ENCODE measurements at regions not wholly inside any gene's neighbourhood (a gene's known extent, or its start where the extent isn't known, plus 50 kb on each side); places are given as distances from the start of the nearest gene placed in this dataset.

DNA sequence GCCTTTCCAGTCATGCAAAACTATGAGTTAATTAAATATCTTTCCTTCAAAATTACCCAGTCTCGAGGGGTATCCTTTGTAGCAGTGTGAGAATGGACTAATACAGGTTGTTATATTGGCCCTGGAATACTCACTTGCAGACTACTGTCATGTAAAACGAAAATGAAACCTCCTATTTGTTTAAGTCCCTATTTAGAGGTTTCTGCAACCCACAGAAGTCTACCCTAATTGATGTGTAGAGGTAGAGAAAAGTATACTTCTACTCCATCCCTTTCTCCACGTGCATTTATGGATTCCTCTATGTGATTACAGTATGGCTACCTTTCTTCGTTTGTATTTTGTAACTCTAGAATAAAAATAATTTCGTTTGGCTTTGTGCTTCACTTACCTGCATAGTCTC, 371.1 kb downstream of the FSCB start:
- no peak for FAIRE-seq

DNA sequence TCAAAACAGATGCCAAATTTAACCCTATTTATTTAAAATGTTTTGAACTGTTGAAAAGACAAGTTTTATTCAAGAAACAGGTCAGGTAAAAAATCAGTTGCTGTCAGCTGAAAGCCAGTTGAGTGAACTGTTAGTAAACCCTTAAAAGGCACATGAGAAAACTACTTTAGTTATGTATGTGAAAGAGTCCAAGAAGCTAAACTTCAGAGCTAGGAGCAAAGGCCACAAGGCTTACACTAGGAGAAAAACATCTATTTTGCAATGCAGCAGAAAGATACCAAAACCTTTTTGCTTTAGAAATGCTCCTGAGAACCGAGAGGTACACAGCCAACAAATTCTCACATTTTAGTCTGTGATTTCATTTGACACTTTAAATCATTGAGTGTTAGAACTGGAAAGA, 375.2 kb downstream of the FSCB start:
- FAIRE-seq, result no peak

DNA sequence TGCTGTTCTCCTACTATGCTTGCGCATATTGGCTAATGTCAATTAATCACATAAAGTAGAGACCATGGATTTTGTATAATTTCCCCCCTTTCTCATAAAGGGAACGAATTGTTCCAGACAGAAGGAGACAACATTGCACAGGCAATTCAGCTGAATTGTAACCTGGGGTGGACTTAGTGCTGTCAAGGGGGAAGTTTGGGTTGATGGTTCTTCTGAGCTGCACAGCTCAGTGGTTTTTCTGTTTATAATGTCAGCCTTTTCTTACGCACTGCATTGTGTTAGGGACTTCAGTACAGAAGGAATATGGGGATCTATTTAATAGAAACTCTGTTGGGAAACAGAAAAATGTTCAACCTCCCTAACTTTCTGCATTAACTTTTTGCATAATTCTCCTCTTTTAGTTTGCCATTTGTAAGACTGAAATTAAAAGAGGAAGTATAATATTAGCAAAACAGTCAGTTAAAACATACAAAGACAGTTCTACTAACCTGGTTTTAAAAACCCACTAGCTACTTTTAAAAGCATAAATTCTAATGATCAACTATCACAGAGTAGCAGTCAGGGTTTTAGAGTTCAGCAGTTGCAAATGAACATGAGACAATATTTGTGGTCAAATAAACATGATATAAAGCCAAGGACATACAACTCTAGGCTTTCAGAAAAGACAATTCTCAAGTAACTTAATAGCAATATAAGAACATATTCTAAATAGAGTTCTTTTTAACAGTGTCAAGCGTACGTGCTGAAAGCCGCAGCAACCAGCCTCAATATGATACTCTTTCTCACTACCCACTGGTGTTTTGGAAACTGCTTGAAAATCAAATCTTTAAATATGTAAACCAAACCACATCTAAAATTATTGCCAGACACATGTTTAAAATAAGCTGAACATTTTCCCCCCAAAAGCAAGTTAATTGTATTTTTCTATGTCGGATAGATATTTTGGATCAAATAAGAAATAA, 393.0 kb downstream of the FSCB start:
- FAIRE-seq, result no peak

DNA sequence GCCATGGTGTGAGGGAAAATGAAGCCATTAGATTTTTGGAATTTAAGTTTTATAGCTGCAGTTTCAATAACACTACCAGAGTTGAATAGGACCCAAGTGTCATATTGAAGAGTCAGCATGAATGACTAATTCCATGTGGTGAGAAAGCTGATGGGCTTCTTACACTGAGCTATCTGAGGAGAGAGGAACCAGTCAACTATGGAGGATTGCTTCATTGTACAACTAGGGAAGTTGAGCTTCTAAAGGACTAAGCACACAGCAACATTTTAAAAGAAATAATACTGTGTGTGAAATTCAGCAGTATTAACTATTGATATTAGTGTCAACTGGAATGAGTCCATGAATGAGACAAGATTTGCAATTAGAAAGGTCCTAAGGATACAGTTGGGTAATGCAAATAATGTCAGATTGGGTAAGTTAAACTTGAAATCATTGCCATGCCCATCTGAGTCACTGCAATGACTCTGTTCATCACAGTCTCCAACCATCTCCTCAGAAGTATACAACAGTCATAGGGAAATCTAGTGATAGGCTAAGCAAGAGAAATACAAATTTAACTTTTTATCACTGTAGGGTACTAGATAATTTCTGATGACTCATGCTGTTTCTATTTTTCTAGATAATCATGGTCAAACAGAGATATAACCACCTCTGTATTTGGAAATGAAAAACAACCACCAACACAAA, 394.2 kb downstream of the FSCB start:
- no peak for FAIRE-seq

DNA sequence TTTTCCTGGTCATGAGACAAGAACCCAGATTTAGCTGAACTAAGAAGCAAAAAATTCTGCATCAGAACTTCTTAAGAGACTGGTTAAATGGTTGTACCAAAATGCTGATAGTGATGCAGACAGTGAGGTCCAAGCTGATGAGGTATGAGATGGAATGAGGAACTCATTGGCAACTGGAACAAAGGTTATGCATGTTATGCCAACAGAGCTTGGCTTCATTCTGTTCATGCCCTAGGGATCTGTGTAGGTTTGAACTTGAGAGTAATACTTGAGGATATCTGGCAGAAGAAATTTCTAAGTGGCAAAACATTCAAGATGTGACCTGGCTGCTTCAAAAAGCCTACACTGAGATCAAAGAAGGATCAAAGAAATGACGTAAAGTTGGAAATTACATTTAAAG, 398.0 kb downstream of the FSCB start:
- FAIRE-seq, result no peak

DNA sequence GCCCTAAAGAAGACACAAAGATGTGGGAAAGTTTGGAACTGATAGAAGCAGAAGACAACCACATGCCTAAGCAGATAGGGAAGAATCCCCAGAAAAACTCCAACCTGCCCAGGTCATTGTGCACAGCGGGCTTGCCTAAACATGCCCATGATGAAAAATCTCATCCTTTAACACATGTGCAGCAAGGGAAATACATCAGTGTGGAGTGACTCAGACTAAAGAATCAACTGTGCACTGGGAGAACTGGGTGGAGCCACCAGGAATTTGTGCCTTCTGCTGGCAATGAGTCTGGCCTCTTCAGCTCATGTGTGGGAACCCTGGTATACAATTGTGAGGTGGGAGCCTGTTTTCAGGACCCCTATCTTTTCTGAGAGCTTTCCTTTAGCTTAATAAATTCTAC, 398.5 kb downstream of the FSCB start:
- FAIRE-seq, result no peak

DNA sequence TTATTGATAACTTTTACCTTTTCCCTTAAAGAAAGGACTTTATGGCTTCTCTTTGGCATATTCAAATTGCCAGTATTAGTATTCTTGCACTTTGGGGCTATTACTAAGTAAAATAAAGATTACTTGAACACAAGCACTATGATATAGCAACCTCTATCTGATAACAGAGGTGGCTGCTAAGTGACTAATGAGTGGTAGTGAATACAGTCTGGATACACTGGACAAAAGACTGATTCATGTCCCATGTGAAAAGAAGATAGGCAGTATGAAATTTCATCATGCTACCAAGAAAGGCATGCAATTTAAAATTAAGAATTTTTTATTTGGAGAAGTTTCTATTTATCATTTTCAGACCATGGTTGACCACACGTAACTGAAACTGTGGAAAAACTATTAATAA, 399.9 kb downstream of the FSCB start:
- no peak for FAIRE-seq

DNA sequence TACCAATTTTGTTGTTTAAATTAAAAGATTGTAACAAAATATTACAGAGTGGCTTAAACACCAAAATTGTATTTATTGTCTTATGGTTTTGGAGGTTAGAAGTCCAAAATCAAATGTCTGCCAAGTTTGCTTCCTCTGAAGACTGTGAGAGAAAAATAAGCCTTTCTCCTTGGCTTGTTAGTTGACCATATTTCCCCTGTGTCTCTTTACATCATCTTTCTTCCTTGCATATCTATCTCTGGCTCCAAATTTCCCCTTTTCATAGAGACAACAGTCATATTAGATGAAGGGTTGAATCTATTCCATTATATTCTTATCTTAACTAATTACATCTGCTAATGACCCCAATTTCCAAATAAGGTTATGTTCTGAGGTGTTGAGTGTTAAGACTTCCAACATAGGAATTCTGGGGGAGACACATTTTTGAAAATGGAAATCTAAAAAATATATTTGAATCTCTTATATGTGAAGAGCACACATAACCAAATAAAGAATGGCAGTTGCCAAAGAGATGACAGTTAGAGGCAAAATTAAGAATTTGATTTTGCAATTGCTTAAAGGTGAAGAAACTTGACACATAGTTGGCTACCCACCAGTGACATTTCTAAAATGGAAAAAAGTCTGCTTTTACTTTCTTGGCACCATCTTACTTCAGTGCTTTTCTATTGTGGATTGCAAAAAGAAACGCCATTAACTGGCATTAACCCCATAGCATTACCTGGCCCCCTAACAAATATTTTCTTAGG, 407.2 kb downstream of the FSCB start:
- FAIRE-seq, result no peak

DNA sequence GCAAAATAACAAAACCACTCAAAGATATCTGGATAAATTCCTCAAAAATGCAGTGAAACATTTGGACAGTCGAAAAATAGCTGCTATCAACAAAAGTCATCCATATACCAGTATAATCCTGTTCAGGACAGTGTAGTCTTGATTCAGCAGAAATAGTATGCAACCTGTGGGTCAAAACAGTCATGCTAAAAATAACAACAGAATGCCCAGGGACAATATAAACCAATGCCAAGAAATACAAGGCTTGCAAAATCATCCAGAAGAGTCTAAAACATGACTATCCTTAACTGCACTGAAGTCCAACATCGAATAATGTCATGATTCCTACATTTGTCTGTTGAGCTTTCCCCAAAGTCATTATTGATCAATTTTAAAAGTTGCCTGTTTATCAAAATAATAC, 425.9 kb downstream of the FSCB start:
- no peak for FAIRE-seq

DNA sequence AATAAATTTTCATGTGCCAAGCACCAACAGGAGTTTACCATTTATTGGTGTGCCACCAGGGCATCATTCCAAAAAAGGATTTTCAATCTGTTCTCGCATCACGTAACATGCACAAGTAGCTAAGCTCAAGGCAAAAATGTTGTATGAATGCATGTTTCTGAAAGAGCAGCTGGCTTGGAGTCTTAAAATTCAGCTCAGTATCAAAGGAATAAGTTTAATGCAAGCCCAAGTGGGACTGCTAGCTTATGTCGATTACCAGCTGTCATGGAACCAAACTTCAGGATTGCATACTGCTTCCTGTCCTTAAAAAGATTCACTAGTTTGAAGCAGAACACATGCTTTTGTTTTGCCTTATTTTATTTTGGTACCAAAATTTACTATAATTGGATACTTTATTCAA, 437.0 kb downstream of the FSCB start:
- no peak for FAIRE-seq

DNA sequence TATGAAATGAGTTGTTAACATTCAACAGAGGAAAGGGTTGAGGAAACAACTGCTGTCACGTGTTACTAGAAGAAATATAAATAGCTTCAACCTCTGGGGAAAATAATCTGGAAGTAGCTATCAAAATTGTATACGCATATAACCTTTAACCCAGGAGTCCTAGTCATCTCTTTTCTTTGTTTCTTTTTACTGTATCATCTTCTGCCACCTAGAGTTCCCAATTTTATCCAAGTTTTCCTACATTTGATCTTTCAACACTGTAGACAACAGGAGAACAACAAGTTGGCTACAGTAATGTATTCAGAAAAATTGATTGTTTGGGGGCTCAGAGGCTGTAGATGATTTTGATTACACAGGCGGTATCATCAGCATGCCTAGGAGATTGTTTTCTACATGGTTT, 453.7 kb downstream of the FSCB start:
- no peak for FAIRE-seq

DNA sequence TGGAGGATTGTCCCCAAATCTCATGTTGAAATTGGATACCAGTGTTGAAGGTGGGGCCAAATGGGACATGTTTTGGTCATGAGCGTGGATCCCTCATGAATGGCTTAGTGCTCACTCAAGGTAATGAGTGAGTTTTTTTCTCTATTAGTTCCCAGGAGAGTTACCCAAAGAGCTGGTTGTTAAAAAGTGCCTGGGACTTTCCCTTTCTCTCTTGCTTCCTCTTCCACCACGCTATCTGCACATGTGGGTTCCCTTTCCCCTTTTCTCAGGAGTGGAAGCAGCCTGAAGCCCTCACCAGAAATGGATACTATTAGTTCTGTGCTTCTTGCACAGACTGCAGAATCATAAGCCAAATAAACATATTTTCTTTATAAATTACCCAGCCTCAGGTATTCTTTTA, 465.4 kb downstream of the FSCB start:
- FAIRE-seq, result no peak

DNA sequence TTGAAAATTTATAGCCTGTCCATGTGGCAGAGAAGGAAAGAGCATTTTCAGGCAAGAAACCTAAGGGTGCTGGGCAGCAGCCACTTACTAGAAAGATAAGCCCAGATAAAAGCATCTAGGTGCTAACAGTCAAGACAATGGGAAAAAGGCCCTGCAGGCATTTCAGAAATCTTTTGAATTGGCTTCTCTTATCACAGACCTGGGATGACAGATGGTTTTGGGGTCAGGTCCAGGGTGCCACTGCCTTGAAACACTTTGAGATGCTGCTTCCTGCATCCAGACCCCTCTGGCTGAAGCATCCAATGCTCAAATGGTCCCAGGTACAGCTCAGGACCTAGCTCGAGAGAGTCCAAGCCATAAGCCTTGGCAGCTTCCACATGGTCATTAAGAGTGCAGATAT, 466.5 kb downstream of the FSCB start:
- no peak for FAIRE-seq

DNA sequence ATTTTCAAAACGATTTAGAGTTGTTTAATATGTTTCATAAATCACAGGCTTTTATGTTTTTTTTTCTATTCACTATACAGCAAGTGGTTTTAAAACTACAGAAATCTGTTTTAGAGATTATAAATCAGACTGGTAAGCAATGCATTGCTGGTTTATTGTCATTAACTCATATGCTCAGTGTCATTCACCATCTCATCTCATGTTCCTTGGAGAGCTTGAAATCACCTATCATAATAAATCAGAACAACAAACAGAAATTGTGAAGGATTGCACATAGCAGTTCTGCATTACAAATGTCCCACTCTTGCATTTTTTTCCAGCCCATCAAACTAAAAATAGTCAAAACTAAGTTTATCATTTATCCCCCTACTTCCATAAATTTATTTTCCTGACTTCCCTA, 470.8 kb downstream of the FSCB start:
- FAIRE-seq, result no peak

DNA sequence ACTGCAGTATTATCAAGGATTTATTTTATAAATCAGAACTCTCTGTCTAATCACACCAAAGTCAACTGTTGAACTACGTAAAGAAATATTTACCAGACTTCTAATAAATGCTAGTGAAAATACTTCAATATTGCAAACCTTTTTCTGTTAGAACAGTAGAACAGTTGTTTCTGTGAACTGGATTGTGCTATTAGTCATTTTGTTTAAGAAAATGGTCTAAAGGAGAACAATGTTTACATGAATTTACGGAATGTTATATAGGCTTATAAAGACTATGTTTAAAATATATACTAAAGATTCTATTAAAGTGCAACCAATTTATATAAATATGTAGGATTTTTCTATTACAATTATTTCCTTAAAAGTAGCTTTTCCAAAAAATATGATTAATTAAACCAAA, 471.4 kb downstream of the FSCB start:
- FAIRE-seq, result no peak

DNA sequence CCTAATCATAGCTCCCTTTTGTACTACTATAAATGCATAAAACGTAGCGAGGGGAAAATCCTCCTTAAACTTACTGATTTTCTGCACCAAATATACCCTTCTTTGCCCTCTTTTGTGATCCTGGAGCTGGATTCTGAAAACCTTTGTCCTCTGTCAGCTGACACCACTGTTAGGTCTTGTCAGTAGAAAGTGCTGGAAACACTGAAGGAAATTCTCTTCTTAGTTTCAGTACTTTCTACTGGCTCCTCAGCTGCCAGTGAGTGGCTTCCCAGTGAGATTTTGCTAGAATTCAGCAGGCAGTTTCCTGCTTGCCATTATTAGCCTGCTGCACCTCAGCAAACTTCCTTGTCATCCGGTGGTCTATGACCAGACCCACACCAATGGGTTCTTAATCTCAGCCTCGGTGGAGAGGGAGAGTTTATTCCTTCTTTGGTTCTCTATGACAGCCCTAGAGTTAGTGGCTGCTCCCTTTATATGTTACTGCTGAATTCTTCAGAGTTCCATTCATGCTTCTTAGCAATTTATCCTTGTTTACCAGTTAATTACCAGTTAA, 476.2 kb downstream of the FSCB start:
- FAIRE-seq, result no peak

DNA sequence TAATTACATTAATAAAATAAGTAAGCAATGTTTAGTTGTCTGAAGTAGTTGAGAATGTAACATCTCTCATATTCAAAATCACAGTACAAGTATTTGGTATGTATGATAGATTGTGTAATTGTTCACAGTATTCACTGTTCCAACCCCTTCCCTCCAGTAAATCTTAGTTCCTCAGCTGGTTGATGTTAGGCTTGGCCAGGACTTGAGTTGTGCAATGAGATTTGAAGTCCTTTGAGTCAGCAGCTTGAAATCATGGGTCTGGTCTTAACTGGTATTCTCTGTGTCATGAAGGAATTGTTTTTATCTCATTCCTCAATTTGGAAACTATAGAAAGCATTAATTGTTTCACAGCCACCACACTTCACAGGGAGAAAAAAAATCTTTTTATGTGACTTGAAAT, 477.1 kb downstream of the FSCB start:
- FAIRE-seq, result no peak

DNA sequence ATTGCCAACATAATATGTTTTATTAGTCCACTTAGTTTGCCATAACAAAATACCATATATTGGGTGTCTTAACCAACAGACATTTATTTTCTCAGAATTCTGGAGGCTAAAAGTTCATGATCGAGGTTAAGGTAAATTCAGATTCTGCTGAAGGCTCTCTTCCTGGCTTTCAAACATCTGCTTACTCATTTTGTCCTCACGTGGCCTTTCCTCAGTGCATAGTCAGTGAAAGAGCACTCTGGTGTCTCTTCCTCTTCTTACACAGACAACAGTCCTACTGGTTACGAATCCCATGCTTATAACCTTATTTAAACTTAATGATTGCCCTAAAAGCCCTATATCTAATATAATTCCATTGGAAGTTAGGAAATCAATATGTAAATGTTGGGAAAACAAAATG, 479.7 kb downstream of the FSCB start:
- FAIRE-seq, result no peak

DNA sequence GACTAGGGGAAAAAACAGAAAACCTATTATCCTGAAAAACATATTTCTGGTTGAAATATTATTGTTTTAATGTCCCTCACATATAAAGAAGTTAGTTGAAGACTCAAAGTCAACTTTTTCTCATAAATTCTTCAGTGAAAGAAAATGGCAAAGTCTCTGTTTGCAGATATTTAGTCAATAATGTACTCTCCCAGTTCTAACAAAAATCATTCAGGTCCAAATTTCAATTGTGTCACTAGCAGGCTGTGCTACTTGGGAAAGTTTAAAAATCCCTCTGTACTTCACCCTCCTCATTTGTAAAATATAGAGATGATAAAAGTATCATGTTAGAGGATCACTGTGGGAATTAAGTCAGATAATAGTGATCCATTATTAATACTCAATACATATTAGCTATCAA, 496.5 kb downstream of the FSCB start:
- FAIRE-seq, result no peak

DNA sequence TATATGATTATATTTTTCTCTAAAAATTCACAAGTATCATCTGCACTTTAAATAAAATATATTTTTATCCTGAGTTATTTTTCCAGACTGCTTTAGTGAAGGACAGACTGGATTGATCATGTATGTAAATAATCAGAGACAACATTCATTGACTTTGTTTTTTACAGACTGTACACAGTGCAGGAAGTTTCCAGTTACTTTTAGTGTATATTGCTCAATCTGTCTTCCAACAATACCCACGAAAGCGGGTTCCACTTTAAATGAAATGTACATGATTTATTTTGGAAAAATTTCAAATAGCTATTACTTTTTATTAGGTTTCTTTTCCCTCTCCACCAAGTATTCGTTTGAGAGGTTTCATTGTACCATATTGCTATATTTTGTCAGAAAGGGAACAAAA, 497.0 kb downstream of the FSCB start:
- FAIRE-seq, result no peak

DNA sequence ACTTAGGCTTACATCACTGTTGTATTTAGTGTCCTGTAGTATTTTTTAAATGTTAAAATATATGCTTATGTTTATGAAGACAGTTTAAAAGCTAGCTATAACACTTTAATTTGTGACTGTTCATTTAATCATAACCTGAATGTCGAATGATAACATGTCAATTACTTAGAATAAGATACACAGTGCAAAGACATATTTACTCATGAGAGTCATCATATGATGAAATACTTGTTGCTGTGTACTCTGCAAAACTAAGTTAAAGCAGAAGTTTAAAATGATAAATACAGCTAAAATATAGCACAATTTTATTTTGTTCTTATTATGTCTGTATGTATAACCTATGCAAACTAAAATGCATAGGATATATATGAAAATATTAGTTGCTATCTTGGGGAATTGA, 497.4 kb downstream of the FSCB start:
- FAIRE-seq, result no peak

DNA sequence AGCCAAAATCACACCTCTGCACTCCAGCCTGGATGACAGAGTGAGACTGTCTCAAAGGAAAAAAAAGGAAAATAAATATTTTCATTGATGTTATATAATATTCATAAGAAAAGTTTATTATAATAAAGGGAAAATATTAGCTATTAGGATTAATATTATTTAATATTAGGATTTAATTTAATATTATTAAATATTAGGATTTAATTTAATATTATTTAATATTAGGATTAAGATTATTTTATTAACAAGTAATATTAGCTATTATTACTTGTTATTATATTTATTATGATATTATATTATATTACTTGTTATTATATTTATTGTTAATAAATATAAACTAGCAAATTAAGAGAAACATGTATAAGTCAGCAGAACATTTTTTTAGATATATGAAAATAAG, 518.1 kb downstream of the FSCB start:
- FAIRE-seq, result no peak

DNA sequence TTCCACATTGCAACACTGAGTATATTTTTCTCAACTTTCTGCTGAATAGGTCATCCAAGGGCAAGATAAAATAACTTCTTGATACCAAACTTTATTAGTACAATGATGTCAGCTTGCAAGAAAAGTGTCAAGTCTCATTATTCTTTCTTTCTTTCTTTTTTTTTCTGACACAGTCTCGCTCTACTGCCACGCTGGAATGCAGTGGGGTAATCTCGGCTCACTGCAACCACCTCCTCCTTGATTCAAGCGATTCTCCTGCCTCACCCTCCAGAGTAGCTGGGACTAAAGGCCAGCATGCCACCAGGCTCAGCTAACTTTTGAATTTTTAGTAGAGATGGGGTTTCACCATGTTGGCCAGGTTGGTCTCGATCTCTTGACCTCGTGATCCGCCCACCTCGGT, 523.4 kb downstream of the FSCB start:
- FAIRE-seq, result no peak

Data from islet of Langerhans (tissue), 1 donor.